Activated naive CD4-positive, alpha-beta T cell treated with anti-CD3 and anti-CD28 coated beads, Interleukin-2, amount 50 U/mL, for 24 hours (primary cell): ENCODE measurements at regions not wholly inside any gene's neighbourhood (a gene's known extent, or its start where the extent isn't known, plus 50 kb on each side); places are given as distances from the start of the nearest gene placed in this dataset.

Experiments used
- H3K27ac Mint-ChIP-seq: one replicate; pipeline ENCODE4 v1.8.0; 2021; ENCODE audit warnings: mild to moderate bottlenecking, mixed read lengths
- H3K27me3 Mint-ChIP-seq: one replicate; pipeline ENCODE4 v1.8.0; 2021; ENCODE audit warnings: mixed read lengths
- H3K36me3 Mint-ChIP-seq: one replicate; pipeline ENCODE4 v1.8.0; 2021; ENCODE audit warnings: mixed read lengths
- H3K4me1 Mint-ChIP-seq: one replicate; pipeline ENCODE4 v1.8.0; 2021; ENCODE audit warnings: mixed read lengths
- H3K4me3 Mint-ChIP-seq: one replicate; pipeline ENCODE4 v1.8.0; 2021; ENCODE audit warnings: mild to moderate bottlenecking, mixed read lengths
- H3K9me3 Mint-ChIP-seq: one replicate; pipeline ENCODE4 v1.8.0; 2021; ENCODE audit warnings: mixed read lengths

DNA sequence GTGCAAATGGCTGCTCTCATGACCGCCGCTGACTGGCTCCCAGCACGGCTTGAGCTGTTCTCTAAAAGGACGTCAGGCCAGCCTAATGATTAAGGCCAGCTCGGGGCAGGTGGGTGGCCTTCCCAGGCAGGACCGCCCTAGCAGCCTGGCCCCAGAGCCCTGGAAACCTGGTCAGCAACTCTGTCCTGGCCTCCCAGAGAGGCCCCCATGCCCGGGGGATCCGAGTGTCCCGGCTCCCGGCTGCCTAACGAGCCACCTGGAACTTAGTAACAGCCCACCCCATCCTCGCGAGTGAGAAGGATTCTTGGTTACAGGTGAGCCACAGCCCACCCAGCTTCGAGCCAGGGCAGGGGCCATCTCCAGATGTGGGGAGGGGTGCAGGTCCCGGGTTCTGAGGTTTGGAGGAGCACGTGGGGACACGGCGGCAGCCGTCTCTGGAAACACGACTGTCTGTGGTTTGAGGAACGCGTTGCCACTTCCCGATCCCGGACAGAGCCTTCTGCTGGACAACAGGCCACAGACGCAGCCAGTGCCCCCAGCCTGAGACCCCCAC is 73.8 kb upstream of the FBRSL1 start:
- no peaks in the 10 kb centered on the region for H3K9me3 Mint-ChIP-seq
- H3K27ac Mint-ChIP-seq, result no peak overlapping the region
- H3K4me3 Mint-ChIP-seq, result no peak overlapping the region
- no peaks in the 10 kb centered on the region for H3K27me3 Mint-ChIP-seq
- H3K36me3 Mint-ChIP-seq, result no peaks in the 10 kb centered on the region
- H3K4me1 Mint-ChIP-seq, result no peaks in the 10 kb centered on the region

DNA sequence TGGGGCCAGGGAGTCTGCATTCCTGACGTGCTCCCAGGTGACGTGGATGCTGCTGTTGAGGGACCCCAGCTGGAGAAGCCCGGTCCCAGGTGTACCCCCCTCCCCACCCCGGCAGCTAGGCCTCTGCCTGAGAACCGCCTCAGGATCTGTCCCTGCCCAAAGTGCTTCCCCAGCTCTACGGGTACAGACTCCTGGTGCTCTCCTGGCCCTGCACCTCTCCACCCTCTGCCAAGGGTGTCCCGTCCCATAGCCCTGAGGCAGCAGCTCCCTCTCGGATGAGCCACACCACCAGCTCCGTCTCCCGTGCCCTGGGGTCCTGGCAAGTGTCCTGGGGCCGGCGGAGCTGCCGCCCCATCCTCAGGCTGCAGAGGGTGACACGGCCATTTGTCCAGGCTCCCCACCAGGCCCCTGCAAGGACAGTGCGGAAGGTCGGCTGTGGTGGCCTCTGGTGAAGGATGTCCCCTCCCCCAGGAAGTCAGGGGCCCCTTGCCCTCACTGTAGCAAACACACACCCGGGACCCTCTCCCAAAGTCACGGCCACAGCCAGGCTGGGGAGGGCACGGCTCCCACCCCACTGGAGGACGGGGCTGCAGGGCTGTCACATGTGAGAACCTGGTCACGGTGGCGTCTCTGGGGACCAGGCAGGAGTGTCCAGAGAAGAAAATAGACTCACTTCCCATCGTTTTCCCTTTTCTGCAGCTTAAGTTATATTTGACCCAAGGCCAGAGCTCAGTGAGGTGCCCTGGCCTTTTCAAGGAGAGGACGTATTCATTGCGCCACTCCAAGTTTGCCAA is 74.4 kb upstream of the FBRSL1 start:
- no peak overlapping the region for H3K27ac Mint-ChIP-seq
- H3K9me3 Mint-ChIP-seq, result no peaks in the 10 kb centered on the region
- H3K4me1 Mint-ChIP-seq, result no peaks in the 10 kb centered on the region
- H3K27me3 Mint-ChIP-seq, result no peaks in the 10 kb centered on the region
- H3K4me3 Mint-ChIP-seq, result no peak overlapping the region
- no peaks in the 10 kb centered on the region for H3K36me3 Mint-ChIP-seq

DNA sequence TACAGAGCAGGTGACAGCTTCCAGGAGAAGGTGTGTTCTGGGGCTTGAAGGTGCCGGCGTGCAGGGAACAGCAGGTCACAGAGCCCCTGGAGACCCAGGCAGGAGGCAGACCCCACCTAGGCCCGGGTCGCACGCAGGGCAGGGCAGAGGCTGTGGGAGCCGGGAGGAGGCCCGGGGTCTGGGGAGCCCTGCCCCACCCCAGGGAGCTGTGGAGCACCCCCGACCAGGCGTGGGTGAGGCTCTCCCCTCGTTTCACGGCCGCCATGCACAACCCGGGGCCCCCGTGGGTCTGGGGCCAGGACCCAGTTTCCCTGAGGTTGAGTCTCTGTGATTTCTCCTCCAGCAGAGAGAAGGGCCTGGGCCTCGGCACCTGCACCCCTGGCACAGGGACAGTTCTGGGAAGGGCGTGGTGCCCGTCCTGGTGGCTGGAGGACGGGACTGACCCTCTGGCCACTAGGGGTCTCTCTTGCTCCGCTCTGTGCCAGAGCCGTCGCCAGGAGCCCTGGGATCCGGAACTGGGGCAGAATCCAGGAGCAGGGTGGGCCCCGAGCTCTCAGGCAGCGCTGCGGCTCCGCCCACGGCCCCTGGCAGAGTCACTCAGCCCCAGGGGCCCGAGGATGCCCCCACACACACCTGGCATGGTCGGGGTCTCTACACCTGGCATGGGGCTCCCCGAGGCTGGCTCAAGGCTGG is 75.2 kb upstream of the FBRSL1 start:
- Mint-ChIP-seq H3K9me3 (no peaks in the 10 kb centered on the region), H3K36me3 (no peaks in the 10 kb centered on the region), H3K4me3 (no peak overlapping the region), H3K27ac (no peak overlapping the region), H3K4me1 (no peaks in the 10 kb centered on the region), H3K27me3 (no peaks in the 10 kb centered on the region)

DNA sequence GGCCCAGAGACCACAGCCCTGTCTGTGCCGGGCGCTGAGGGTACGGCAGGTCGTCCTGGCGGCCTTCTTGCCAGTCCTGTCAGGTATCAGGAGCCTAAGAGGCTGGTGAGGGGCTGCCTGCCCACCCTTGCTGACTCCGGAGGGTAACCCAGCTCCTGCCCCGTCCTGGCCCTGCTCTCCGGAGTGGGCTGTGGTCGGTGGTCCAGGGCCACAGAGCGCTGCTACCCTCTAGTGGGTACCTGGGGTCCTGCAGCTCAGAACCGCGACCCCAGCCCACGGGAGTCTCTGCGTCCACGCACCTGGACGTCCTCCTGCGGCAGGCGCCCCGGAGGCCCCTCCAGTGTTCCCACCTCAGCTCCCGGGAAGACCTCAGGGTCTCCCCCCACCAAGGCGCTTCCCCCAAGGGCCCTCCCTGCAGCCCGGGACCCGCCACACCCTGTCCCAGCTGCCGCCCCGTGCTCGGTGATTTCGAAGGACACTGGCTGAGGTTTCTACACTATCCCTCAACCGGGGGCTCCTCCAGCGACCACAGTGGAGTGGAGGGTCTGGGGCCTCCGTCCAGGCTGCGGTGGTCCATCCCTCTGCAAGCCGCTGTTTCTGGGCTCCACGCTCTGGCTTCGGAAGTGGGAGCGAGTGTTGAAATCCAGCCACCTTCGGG is 75.9 kb upstream of the FBRSL1 start:
- H3K36me3 Mint-ChIP-seq, result no peaks in the 10 kb centered on the region
- H3K27ac Mint-ChIP-seq, result no peak overlapping the region
- H3K4me1 Mint-ChIP-seq, result no peaks in the 10 kb centered on the region
- no peaks in the 10 kb centered on the region for H3K9me3 Mint-ChIP-seq
- no peaks in the 10 kb centered on the region for H3K27me3 Mint-ChIP-seq
- H3K4me3 Mint-ChIP-seq, result no peak overlapping the region

DNA sequence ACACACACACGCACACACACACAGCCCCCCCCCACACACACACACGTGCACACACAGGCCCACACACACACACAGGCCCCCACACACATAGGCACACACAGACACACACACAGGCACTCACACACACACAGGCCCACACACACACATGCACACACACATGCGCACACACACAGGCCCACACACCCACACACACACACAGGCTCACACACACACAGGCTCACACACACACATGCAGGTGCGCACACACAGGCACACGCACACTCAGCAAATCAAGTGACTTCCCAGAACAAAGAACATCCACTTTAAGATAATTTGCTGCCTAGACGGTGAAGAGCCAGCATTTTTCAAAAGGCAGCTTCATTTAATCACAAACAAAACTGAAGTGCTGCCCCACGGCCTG is 78.5 kb upstream of the FBRSL1 start:
- Mint-ChIP-seq H3K27me3 (no peaks in the 10 kb centered on the region), H3K36me3 (no peaks in the 10 kb centered on the region), H3K4me3 (no peak overlapping the region), H3K4me1 (no peaks in the 10 kb centered on the region), H3K9me3 (no peaks in the 10 kb centered on the region), H3K27ac (no peak overlapping the region)

DNA sequence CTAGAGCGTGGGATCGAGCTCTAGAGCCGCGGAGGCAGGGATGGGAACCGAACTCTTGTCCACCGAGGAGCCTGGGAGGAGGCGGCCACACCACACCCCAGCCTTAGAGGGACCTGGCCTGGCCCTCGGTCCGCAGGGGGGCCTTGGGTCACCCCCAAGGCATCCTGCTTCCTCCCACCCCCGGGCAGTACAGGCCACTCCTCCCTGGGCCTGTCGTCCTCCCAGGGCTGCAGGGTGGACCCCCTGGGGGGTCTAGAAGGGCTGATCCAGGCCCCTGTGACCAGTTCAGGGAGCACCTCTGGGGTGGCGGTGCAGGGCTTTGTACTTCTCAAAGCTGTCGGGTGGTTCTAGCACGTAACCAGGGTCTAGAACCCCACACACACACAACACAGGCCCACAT is 79.1 kb upstream of the FBRSL1 start:
- Mint-ChIP-seq H3K4me1 (no peaks in the 10 kb centered on the region), H3K9me3 (no peaks in the 10 kb centered on the region)

DNA sequence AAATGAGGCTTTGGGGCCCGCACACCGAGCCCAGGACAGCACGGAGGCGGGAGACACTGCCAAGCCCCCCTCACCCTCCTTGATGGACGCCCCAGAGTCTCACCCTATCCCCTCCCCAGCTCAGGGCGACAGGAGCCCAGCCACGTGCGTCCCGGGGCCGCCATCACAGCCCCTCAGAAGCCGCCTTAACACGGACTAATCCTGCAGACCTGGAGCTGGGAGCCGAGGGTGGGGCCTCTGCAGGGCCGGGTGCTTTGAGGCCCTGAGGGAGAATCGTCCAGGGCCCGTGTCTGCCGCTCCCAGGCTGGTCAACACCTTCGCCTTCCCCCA is 79.7 kb upstream of the FBRSL1 start:
- Mint-ChIP-seq H3K27me3 (no peaks in the 10 kb centered on the region), H3K36me3 (no peaks in the 10 kb centered on the region), H3K9me3 (no peaks in the 10 kb centered on the region), H3K4me1 (no peaks in the 10 kb centered on the region), H3K27ac (no peak overlapping the region), H3K4me3 (no peak overlapping the region)

More for the DNA sequence above, 79.1 kb upstream of the FBRSL1 start:
- Mint-ChIP-seq H3K27ac (no peak overlapping the region), H3K36me3 (no peaks in the 10 kb centered on the region), H3K27me3 (no peaks in the 10 kb centered on the region), H3K4me3 (no peak overlapping the region)

DNA sequence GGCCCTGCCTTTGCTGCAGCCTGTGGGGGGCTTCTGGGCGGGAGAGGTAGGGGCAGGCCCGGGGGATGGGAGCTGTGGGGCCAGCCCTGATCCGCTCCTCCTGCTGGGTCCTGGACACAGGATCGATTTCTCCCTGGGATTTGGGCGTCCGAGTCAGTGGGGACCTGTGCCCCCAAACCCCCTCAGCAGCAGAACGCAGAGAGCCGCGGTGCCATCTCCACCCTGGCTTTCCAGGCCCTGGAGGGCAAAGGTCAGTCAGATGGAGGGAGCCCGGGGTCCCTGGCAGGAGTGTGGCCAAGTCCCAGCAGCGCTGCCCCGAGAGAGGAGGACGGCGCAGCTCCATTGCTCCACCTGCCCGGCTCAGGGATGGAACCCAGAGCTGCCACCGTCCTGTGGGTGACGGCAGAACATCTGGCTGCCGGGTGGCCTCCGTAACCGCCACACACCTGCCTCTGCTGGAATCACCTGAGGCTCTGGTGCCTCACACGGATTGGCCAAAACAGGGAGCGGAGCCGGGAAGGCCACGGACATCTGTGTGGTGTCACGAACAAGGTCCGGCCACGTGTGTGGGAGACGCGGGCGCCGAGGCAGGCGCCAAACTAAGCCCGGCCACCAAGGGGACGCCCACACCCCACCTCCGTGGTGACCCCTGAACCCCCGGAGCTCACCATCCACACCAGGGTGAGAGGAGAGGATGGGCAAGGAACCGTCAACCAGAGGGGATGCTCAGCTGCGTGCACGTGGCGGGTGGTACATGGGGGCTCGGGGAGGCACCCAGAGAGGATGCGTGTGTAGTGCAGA is 80.3 kb upstream of the FBRSL1 start:
- H3K4me3 Mint-ChIP-seq, result no peak overlapping the region
- H3K36me3 Mint-ChIP-seq, result no peaks in the 10 kb centered on the region
- H3K4me1 Mint-ChIP-seq, result no peaks in the 10 kb centered on the region
- H3K27ac Mint-ChIP-seq, result no peak overlapping the region
- H3K9me3 Mint-ChIP-seq, result no peaks in the 10 kb centered on the region
- no peaks in the 10 kb centered on the region for H3K27me3 Mint-ChIP-seq

DNA sequence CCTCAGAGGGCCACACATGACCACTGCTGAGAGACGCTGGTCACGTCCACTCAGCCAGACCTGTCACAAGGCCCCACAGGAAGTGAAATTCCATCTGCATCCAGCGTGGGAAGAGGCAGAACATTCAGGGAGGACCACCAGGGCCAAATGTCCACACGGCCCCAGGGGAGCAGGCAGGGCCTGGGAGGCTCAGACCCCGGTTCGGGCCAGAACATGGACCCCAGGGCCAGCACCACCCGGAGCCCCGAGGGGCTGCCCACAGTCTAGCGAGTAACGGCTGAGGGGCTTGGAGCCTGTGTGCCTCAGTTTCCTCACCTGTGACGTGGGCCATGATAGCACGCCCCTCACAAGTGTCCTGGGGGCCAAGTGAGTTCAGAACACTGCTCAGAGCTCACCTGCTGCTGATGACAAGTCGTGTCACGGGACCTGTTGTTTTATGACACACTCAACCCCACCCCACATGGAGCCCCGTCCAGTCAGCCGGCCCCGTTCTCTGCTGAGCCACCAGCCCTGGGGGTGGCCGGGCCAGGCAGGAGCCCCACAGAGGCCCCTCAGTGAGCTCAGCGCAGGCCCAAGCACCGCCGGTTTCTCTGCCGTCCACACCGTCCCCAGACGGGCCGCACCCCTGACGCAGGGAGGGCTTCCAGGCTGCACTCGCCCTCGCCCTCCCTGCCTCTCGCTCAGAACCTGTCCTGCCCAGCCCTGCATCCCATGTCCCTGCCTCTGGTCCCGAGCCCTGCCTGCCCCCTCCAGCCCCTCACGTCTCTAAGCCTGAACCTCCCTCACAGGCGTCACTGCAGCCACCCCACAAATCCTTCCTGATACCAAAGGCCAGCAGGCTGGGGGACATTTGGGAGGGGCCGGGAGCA is 79.5 kb upstream of the GALNT9 start:
- Mint-ChIP-seq H3K27me3 (no peaks in the 10 kb centered on the region), H3K36me3 (no peaks in the 10 kb centered on the region), H3K9me3 (no peaks in the 10 kb centered on the region), H3K27ac (no peak overlapping the region), H3K4me1 (no peaks in the 10 kb centered on the region), H3K4me3 (no peak overlapping the region)

DNA sequence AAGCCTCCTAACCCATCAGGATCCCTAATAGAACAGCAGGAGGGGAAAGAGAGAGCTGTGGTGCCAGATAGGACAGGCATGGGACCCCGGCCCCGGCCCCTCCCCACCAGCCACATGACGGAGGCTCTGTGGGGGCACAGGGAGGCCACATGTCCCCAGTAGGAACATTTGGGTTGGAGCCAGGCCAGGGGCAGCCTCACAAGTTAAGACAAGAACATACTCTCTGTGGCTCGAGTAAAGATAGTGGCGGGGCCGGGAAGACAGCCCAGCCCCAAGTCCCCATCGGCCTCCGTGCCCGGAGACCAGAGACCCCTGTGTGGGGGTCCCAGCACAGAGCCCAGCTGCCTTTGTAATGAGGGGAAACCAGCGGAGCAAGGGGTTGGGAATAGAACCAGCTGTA is 78.6 kb upstream of the GALNT9 start:
- H3K36me3 Mint-ChIP-seq, result no peaks in the 10 kb centered on the region
- H3K27me3 Mint-ChIP-seq, result no peaks in the 10 kb centered on the region
- no peak overlapping the region for H3K27ac Mint-ChIP-seq
- no peaks in the 10 kb centered on the region for H3K4me1 Mint-ChIP-seq
- no peak overlapping the region for H3K4me3 Mint-ChIP-seq
- no peaks in the 10 kb centered on the region for H3K9me3 Mint-ChIP-seq

DNA sequence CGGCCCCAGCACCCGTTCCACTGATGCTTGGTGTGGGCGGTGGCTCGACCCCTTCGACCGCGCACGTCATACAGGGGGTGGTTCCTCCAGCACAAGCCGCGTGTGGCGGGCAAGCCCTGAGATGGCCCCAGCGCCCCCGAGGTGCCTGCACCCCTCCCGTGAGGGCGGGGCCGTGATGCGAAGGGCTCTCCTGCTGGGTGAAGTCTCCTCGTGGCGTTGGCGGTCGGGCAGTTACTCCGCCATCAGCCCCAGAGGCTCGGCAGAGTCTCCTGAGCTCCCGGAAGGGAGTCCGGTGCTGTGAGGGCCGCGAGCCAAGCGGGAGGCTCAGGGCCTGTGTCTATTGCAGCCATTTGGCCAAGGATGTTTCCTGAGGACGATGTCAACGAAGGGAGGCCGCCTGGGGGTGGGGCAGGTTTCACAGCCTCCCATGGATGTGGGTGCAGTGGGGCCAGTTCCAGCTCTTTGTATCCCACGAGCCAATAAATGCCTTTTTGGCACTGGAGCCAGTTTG is 78.1 kb upstream of the GALNT9 start:
- Mint-ChIP-seq H3K36me3 (no peaks in the 10 kb centered on the region), H3K4me3 (no peak overlapping the region), H3K4me1 (no peaks in the 10 kb centered on the region), H3K9me3 (no peaks in the 10 kb centered on the region), H3K27me3 (peaks cover 3% of the 10 kb centered on the region), H3K27ac (no peak overlapping the region)

DNA sequence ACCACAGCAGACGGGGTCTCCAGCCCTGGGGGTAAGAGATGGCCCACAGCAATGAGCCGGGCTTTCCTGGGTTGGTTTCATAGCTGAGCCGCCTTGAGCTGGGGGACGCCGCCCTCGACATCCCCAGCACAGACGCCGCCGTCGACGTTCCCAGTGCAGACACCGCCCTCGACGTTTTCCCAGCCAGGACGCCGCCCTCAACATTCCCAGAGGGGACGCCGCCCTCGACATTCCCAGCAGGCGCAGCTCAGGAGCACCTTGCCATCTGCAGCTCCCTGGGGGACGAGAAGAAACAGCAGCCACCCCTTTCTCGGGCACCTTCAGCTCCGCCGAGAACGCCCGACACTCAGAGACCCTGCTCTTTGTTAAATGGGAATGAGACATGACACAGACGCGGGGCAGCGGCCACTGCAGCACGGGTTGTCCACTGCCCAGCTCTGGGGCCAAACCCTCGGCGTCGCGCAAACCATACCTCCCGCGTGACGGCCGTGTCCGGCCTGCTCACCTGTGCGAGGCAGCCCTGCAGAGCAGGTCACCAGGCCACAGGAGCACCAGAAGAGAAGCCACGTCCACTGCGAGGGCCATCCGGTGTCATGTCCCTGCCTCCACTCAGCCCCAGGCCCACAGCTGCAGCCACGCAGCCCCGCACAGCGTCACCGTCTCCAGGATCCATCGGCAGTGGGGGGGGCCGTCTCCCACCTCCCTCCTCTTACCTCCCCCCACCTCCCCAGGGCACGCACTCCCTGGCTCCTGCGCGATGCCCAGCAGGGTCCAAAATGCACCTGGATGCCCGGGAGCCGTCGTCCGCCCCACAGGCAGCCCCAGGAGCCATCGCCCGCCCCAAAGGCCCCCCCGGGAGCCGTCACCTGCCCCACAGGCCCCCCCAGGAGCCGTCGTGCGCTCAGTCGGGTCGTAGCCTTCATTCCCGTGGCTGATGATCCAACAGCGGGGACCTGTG is 77.4 kb upstream of the GALNT9 start:
- peaks cover 3% of the 10 kb centered on the region for H3K27me3 Mint-ChIP-seq
- H3K4me1 Mint-ChIP-seq, result no peaks in the 10 kb centered on the region
- H3K4me3 Mint-ChIP-seq, result no peak overlapping the region
- H3K9me3 Mint-ChIP-seq, result no peaks in the 10 kb centered on the region
- no peaks in the 10 kb centered on the region for H3K36me3 Mint-ChIP-seq
- H3K27ac Mint-ChIP-seq, result no peak overlapping the region

DNA sequence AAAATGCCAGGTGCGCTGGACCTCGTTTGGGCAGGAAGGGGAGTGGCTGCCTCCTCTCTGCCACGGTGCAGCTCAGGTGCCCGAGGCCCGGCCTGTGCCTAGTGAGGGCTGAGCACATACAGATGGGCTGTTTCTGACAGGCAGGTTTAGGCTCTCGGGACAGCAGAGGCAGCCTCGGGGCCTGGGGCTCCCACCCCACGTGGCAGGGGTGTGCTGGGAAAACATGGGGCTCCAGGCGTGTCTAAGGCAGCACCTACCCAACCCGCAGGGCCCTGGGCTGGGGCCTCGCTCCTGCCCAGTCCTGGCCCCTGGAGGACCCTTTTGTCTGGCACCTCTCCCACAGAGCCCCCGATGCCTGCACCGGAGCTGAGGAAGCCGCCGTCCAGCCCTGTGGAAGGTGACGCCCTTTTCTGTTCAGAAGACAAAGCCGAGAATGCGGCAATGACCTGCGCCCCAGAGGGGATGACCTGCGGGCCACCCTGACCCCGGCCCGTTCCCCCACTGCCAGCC is 76.4 kb upstream of the GALNT9 start:
- no peaks in the 10 kb centered on the region for H3K36me3 Mint-ChIP-seq
- H3K27ac Mint-ChIP-seq, result no peak overlapping the region
- H3K9me3 Mint-ChIP-seq, result no peaks in the 10 kb centered on the region
- no peaks in the 10 kb centered on the region for H3K4me1 Mint-ChIP-seq
- H3K4me3 Mint-ChIP-seq, result no peak overlapping the region
- peaks cover 7% of the 10 kb centered on the region for H3K27me3 Mint-ChIP-seq
